ENCODE measurements at regions not wholly inside any gene's neighbourhood (a gene's known extent, or its start where the extent isn't known, plus 50 kb on each side); places are given as distances from the start of the nearest gene placed in this dataset.

DNA sequence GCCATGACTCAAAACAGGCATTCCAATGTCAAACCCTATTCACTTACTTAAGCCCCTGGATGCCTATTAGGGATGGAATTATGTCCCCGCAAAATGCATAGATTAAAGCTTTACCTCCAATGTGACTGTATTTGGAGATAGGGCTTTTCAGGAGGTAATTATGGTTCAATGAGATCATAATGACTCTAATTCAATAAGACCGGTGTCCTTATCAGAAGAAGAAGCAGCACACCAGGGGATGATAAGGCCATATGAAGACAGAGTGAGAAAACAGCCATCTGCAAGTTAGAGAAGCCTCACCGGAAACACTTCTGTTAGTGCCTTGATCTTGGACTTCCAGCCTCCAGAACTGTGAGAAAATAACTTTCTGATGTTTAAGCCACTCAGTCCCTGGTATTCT is 1131.8 kb upstream of the TMPRSS15 start:
- TF ChIP-seq POLR2A (IDR thresholded peaks at IDR 0.05; ENCODE audit: low read length): no peak
- TF ChIP-seq GATA1 (IDR thresholded peaks at IDR 0.05; ENCODE audit: low read depth, low read length): no peak
